HG02970 (cell line): ENCODE measurements at regions not wholly inside any gene's neighbourhood (a gene's known extent, or its start where the extent isn't known, plus 50 kb on each side); places are given as distances from the start of the nearest gene placed in this dataset.
"Not testable (repeated sequence)": the region's sequence is repeated elsewhere in the genome, so short reads cannot be mapped to it uniquely, and the experiment has no call there.

ENCODE experiments used
- ATAC-seq: cut with Tn5 transposase; IDR thresholded peaks from one replicate; pipeline ENCODE4 v1.9.1; 2021; ENCODE audit warnings: mild to moderate bottlenecking, moderate library complexity, moderate number of reproducible peaks; ENCODE audit not compliant: unreplicated experiment, low FRiP score

DNA sequence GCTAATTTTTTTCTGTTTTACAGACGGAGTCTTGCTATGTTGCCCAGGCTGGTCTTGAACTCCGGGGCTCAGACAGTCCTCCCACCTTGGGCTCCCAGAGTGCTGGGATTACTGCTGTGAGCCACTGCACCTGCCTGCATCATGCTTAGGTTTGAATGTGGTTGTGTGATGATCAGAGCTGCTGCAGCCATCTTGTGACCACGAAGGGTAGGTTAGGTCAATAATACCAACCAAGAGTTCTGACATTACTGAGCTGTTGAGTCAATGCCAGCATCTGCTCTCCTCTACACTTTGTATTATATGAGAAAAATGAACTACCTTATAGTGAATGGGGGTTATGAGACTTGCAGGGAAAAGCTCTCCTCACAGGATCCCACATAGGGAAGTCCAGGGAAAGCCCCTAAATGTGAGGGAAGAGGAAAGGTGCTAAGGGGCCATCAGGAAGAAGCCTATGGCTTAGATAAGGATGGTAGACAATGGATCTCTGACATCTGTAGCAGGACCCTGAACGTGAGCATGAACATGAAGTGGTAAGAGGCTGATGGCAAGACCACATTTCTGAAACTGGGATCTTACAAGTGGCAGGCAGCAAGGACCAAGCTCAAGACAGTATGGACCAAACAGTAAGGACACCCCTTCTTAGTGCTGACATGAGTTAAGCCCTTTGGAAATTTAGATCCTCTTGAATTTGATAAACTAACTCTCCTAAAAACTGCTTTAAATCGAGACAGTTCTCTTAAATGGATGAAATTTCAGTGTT is 75.7 kb upstream of the ZNF169 start:
- ATAC-seq = no peak

- no peak for ATAC-seq
Observed at GRCh38 chr9:94188246-94188645, 70.9 kb upstream of the ZNF169 start.

- ATAC-seq = not testable (repeated sequence)
Observed at GRCh38 chr9:94191706-94192105, 67.4 kb upstream of the ZNF169 start.

DNA sequence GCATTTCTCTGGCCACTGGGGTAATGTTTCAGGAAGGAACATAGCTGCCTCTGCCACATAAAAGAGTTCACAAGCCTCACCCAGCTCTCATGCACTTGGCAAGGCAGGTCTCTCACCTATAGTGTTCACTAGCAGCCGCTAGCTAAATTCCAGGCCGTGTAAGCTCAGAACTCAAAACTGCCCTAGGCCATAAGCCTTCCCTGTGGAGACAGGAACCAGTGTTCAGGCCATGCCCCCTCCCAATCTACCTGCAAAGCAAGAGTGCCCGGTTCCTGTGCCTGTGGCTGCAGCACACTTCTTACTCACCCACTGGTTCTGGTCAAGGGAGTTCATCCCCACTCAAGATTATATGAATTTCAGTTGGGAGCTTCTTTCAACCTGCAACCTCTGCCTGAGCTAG is 60.7 kb upstream of the ZNF169 start:
- no peak for ATAC-seq

- ATAC-seq = no peak
Observed at GRCh38 chr9:94199776-94200175, 59.3 kb upstream of the ZNF169 start.

DNA sequence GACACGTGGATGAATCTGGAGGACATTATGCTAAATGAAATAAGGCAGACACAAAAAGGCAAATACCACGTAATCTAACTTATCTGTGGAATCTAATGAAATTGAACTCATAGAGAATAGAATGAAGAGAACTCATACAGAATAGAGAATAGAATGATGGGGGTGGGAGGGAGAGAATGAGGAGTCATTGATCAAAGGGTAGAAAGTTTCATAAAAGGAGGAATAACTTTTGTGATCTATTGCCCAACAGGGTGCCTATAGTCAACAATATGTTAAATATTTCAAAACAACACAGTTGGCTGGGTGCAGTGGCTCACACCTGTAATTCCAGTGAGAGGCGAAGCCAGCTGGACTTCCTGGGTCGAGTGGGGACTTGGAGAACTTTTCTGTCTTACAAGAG is 54.9 kb upstream of the ZNF169 start:
- no peak for ATAC-seq

DNA sequence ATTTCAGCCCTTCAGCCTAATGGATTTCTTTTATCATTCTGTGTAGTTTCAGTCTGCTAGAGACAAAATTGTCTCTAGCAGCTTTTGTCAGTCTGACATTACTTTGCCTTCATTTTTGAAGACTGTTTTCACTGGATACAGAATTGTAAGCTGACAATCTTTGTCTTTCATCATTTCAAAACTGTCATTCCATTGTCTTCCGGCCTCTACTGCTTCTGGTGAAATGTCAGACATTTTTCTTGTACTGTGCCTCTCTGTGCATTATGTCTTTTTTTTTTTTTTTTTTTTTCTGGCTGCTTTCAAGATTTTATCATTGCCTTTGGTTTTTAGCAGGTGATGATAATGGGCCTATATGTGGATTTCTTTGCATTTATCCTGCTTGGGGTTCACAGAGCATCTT is 51.3 kb upstream of the ZNF169 start:
- no peak for ATAC-seq
